PC-9 (cell line): ENCODE measurements at regions not wholly inside any gene's neighbourhood (a gene's known extent, or its start where the extent isn't known, plus 50 kb on each side); places are given as distances from the start of the nearest gene placed in this dataset.

Source experiments
- BruUV-seq: library from RNA; stranded (reverse); fragments of 400-500 nt; replicated peaks from 2 replicates; lab custom pipeline; 2021; lab: Mats Ljungman, UMichigan
- CTCF ChIA-PET: fragments of 300-600 bp; sonication (Branson Sonifier 250); formaldehyde crosslinking; loops from one replicate; lab custom pipeline; 2022; ENCODE audit warnings: antibody characterized with exemption; lab: Charles Lee
- POLR2A ChIA-PET: fragments of 300-600 bp; sonication (Branson Sonifier 250); formaldehyde crosslinking; loops from one replicate; lab custom pipeline; 2022; ENCODE audit warnings: antibody characterized with exemption; ENCODE audit not compliant: unreplicated experiment; lab: Charles Lee
- DNase-seq, 2 experiments: peaks; one replicate each; pipeline versions ENCODE4 v3.0.0 to v3.0.0-alpha.2; 2015 to 2022; ENCODE audit warnings: mixed read lengths in 1 of 2
- H2AFZ ChIP-seq: fragments of 200-600 bp; sonication (generic); 2 replicates; pipeline ENCODE4 v1.8.1; 2017; ENCODE audit warnings: antibody characterized with exemption
- H3F3A ChIP-seq: fragments of 200-600 bp; sonication (generic); 2 replicates; pipeline ENCODE4 v1.8.1; 2017; ENCODE audit warnings: antibody characterized with exemption, mild to moderate bottlenecking, low read depth; ENCODE audit not compliant: insufficient read depth
- H3K27ac ChIP-seq: fragments of 200-600 bp; sonication (generic); 2 replicates; pipeline ENCODE4 v1.6.1; 2016; ENCODE audit warnings: mixed run types
- H3K27me3 ChIP-seq: fragments of 200-600 bp; sonication (generic); 2 replicates; pipeline ENCODE4 v1.6.1; 2016; ENCODE audit warnings: low read depth, mixed run types; ENCODE audit not compliant: insufficient read depth
- H3K36me3 ChIP-seq: fragments of 200-600 bp; sonication (generic); 2 replicates; pipeline ENCODE4 v1.6.1; 2016; ENCODE audit warnings: low read depth, mixed run types
- H3K4me1 ChIP-seq: fragments of 200-600 bp; sonication (generic); replicated peaks from 2 replicates; pipeline ENCODE4 v1.6.1; 2016; ENCODE audit warnings: mixed run types; ENCODE audit not compliant: insufficient read depth
- H3K4me2 ChIP-seq: fragments of 200-600 bp; sonication (generic); 2 replicates; pipeline ENCODE4 v1.6.1; 2017; ENCODE audit warnings: mixed run types
- H3K4me3 ChIP-seq: fragments of 200-600 bp; sonication (generic); 2 replicates; pipeline ENCODE4 v1.6.1; 2016; ENCODE audit warnings: mixed run types
- H3K79me2 ChIP-seq: fragments of 200-600 bp; sonication (generic); 2 replicates; pipeline ENCODE4 v1.6.1; 2017; ENCODE audit warnings: low read depth, mixed run types
- H3K9me2 ChIP-seq: fragments of 200-600 bp; sonication (generic); 2 replicates; pipeline ENCODE4 v1.8.1; 2017; ENCODE audit warnings: mild to moderate bottlenecking; ENCODE audit not compliant: insufficient read depth
- H3K9me3 ChIP-seq: fragments of 200-600 bp; sonication (generic); 2 replicates; pipeline ENCODE4 v1.8.1; 2016; ENCODE audit warnings: low read depth; ENCODE audit not compliant: insufficient read depth
- H4K20me1 ChIP-seq: fragments of 200-600 bp; sonication (generic); 2 replicates; pipeline ENCODE4 v1.8.1; 2017; ENCODE audit not compliant: insufficient read depth
- EZH2 ChIP-seq: fragments of 200-600 bp; sonication (generic); IDR thresholded peaks from 2 replicates; pipeline ENCODE4 v1.8.0; 2017; ENCODE audit warnings: antibody characterized with exemption, low read depth
- intact Hi-C: fragments of 100-400 bp; cut with micrococcal nuclease; formaldehyde crosslinking; loops from one replicate; pipeline ENCODE4 v1.10.0; 2022; ENCODE audit not compliant: unreplicated experiment
- TF ChIP-seq, protein P1 (sequence below): fragments of 200-600 bp; sonication (generic); conservative IDR thresholded peaks from 2 replicates; pipeline ENCODE4 v1.6.1; 2017; ENCODE audit warnings: mixed run types, antibody characterized with exemption, mild to moderate bottlenecking, moderate library complexity

DNA sequence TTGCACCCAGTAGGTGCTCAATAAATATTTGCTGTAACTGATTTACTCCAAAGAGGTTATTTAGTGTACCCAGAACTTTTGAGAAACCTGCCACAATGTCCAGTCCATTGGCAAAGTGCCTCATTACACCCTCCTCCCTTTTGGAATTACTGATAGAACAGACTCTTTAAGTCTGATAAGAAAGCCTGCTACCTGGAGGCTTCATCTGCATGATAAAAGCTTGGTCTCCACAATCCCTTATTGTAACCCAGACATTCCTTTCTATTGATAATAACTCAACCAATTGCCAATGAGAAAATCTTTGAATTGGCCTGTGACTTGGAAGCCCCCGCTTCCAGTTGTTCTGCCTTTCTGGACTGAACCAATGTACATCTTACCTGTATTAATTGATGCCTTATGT, 127.0 kb upstream of the FOXN2 start:
- Histone ChIP-seq H3K4me3 (no peak overlapping the region), H3K27me3 (no peaks in the 10 kb centered on the region), H3K79me2 (no peaks in the 10 kb centered on the region), H3K27ac (no peak overlapping the region), H3F3A (no peaks in the 10 kb centered on the region), H2AFZ (no peak overlapping the region), H3K9me2 (no peaks in the 10 kb centered on the region), H3K9me3 (no peaks in the 10 kb centered on the region), H3K4me1 (no peaks in the 10 kb centered on the region), H3K36me3 (no peaks in the 10 kb centered on the region), H3K4me2 (no peak overlapping the region), H4K20me1 (no peaks in the 10 kb centered on the region)
- CTCF ChIA-PET = no interaction called here
- intact Hi-C loops = no loop called here
- no peak for TF ChIP-seq EZH2
- TF ChIP-seq, protein P1, sequence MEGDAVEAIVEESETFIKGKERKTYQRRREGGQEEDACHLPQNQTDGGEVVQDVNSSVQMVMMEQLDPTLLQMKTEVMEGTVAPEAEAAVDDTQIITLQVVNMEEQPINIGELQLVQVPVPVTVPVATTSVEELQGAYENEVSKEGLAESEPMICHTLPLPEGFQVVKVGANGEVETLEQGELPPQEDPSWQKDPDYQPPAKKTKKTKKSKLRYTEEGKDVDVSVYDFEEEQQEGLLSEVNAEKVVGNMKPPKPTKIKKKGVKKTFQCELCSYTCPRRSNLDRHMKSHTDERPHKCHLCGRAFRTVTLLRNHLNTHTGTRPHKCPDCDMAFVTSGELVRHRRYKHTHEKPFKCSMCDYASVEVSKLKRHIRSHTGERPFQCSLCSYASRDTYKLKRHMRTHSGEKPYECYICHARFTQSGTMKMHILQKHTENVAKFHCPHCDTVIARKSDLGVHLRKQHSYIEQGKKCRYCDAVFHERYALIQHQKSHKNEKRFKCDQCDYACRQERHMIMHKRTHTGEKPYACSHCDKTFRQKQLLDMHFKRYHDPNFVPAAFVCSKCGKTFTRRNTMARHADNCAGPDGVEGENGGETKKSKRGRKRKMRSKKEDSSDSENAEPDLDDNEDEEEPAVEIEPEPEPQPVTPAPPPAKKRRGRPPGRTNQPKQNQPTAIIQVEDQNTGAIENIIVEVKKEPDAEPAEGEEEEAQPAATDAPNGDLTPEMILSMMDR = no peak
- no peak for DNase-seq
- no TSS peak for BruUV-seq
- POLR2A ChIA-PET = no interaction called here

DNA sequence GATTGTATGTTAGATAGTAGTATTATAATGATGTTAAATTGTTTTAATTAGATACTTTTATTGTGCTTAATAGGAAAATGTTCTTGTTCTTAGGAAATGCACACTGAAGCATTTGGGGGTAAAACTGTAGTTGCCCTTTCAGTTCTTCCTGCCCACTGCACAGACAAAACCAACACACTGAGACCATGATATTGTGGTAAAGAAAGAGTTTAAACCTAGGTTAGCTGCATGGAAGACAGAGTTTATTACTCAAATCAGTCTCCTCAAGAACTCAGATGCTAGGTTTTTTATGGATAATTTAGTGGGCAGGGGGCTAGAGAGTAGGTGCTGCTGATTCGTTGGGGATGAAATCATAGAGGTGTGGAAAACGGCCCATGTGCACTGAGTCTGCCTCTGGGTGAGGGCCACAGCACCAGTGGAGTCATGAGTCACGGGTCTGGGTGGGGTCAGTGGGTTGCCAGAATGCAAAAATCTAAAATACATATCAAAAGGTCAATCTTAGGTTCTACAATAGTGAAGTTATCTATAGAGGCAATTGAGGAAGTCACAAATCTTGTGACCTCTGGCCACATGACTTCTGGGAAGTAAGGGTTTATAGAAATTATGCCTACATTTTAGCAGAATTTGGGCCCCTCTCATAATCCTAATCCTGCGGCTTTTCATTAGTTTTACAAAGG, 124.8 kb upstream of the FOXN2 start:
- intact Hi-C loops = no loop called here
- Histone ChIP-seq H2AFZ (no peak overlapping the region), H3F3A (no peaks in the 10 kb centered on the region), H3K9me3 (no peaks in the 10 kb centered on the region), H3K4me2 (no peak overlapping the region), H3K79me2 (no peaks in the 10 kb centered on the region), H3K27ac (no peak overlapping the region), H3K4me1 (no peaks in the 10 kb centered on the region), H4K20me1 (no peaks in the 10 kb centered on the region), H3K9me2 (no peaks in the 10 kb centered on the region), H3K4me3 (no peak overlapping the region), H3K36me3 (no peaks in the 10 kb centered on the region), H3K27me3 (no peaks in the 10 kb centered on the region)
- CTCF ChIA-PET = no interaction called here
- DNase-seq = no peak
- TF ChIP-seq EZH2 = no peak
- TF ChIP-seq, protein P1 = no peak
- no TSS peak for BruUV-seq
- POLR2A ChIA-PET = no interaction called here

DNA sequence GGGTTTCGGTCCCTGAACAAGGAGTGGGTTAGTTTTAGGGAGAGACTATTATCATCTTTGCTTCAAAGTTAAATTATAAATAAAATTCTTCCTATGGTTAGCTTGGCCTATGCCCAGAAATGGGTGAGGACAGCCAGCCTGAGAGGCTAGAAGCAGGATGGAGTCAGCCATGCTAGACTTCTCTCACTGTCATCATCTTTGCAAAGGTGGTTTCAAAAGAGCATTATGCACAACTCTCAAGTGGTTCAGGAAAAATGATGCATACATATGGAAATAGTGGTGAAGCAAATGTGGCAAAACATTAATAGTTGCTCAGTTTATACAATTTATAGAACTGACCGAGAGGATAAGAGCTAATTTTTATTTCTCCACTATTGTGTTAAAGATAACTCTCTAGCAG, 124.3 kb upstream of the FOXN2 start:
- CTCF ChIA-PET = no interaction called here

More for the DNA sequence above, 124.3 kb upstream of the FOXN2 start:
- Histone ChIP-seq H2AFZ (no peak overlapping the region), H4K20me1 (no peaks in the 10 kb centered on the region), H3K4me1 (no peaks in the 10 kb centered on the region), H3K79me2 (no peaks in the 10 kb centered on the region), H3K9me2 (no peaks in the 10 kb centered on the region), H3K9me3 (no peaks in the 10 kb centered on the region), H3F3A (no peaks in the 10 kb centered on the region), H3K4me2 (no peak overlapping the region), H3K4me3 (no peak overlapping the region), H3K27me3 (no peaks in the 10 kb centered on the region), H3K36me3 (no peaks in the 10 kb centered on the region), H3K27ac (no peak overlapping the region)
- no TSS peak for BruUV-seq
- no peak for TF ChIP-seq EZH2
- TF ChIP-seq, protein P1 = no peak
- POLR2A ChIA-PET = no interaction called here
- intact Hi-C loops = no loop called here
- no peak for DNase-seq
